ENCODE measurements at regions not wholly inside any gene's neighbourhood (a gene's known extent, or its start where the extent isn't known, plus 50 kb on each side); places are given as distances from the start of the nearest gene placed in this dataset.

- H3K4me1 ChIP-seq, result no peaks in the 10 kb centered on the region
Measured at GRCh38 chr6:68052234-68052633, 582.8 kb upstream of the ADGRB3 start.

DNA sequence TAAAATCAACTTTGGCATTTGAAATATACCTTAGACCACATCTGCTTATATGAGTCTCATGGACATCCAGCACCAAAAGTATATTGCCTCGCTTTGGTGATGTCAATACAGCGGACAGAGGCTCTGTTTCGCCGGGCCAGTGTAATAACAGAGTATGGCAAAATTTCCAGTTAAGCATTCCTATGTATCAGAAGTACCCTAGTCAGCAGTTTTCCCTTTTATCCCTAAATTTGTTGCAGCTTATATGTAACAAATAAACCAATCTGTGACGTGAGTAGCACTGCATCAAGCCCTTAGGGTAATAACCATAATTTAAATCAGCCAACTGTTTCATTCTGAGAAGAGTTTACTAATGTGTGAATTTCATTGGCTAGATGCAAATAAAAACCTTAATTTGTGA, 585.5 kb upstream of the ADGRB3 start:
- Histone ChIP-seq H3K27me3 (no peaks in the 10 kb centered on the region), H3K4me3 (no peak overlapping the region), H3K9me3 (no peaks in the 10 kb centered on the region), H3K4me1 (no peaks in the 10 kb centered on the region), H3K27ac (no peak overlapping the region), H3K36me3 (no peaks in the 10 kb centered on the region)
- TF ChIP-seq, protein P1, sequence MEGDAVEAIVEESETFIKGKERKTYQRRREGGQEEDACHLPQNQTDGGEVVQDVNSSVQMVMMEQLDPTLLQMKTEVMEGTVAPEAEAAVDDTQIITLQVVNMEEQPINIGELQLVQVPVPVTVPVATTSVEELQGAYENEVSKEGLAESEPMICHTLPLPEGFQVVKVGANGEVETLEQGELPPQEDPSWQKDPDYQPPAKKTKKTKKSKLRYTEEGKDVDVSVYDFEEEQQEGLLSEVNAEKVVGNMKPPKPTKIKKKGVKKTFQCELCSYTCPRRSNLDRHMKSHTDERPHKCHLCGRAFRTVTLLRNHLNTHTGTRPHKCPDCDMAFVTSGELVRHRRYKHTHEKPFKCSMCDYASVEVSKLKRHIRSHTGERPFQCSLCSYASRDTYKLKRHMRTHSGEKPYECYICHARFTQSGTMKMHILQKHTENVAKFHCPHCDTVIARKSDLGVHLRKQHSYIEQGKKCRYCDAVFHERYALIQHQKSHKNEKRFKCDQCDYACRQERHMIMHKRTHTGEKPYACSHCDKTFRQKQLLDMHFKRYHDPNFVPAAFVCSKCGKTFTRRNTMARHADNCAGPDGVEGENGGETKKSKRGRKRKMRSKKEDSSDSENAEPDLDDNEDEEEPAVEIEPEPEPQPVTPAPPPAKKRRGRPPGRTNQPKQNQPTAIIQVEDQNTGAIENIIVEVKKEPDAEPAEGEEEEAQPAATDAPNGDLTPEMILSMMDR (IDR thresholded peaks at IDR 0.05), result no peak
- no peak for DNase-seq (ENCODE audit: low spot score)

More at GRCh38 chr6:68052234-68052633, 582.8 kb upstream of the ADGRB3 start:
- no peak for DNase-seq (ENCODE audit: low spot score)
- TF ChIP-seq, protein P1 (IDR thresholded peaks at IDR 0.05), result no peak
- Histone ChIP-seq H3K4me3 (no peak overlapping the region), H3K9me3 (no peaks in the 10 kb centered on the region), H3K27me3 (no peaks in the 10 kb centered on the region), H3K36me3 (no peaks in the 10 kb centered on the region), H3K27ac (no peak overlapping the region)

DNA sequence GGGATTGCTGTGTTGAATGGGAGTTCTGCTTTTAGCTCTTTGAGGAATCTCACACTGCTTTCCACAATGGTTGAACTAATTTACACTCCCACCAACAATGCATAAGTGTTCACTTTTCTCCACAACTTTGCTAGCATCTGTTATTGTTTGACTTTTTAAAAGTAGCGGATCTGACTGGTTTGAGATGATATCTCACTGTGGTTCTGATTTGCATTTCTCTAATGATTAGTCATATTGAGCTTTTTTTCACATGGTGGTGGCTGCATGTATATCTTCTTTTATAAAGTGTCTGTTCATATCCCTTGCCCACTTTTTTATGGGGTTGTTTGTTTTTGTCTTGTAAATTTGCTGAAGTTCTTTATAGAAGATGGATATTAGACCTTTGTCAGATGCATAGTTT, 588.3 kb upstream of the ADGRB3 start:
- TF ChIP-seq, protein P1 (IDR thresholded peaks at IDR 0.05), result no peak
- Histone ChIP-seq H3K4me1 (no peaks in the 10 kb centered on the region), H3K4me3 (no peak overlapping the region), H3K27me3 (no peaks in the 10 kb centered on the region), H3K36me3 (no peaks in the 10 kb centered on the region), H3K9me3 (no peaks in the 10 kb centered on the region), H3K27ac (no peak overlapping the region)
- no peak for DNase-seq (ENCODE audit: low spot score)

DNA sequence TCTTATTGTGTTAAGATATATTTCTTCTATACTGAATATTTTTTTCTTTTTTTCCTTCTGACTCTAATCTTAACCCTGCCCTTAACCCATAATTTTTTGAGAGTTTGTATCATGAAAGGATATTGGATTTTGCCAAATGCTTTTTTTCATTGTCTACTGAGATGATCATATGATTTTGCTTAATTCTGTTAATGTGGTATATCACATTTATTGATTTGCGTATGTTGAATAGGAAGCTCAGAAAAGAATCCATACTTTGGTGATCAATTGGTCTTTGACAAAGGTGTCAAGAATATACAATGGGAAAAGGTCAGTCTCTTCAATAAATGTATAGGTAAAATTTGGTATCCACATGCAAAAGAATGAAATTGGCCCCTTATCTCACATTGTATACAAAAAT, 588.8 kb upstream of the ADGRB3 start:
- TF ChIP-seq, protein P1 (IDR thresholded peaks at IDR 0.05), result no peak
- DNase-seq (ENCODE audit: low spot score), result no peak
- Histone ChIP-seq H3K27ac (no peak overlapping the region), H3K27me3 (no peaks in the 10 kb centered on the region), H3K4me1 (no peaks in the 10 kb centered on the region), H3K36me3 (no peaks in the 10 kb centered on the region), H3K4me3 (no peak overlapping the region), H3K9me3 (no peaks in the 10 kb centered on the region)

DNA sequence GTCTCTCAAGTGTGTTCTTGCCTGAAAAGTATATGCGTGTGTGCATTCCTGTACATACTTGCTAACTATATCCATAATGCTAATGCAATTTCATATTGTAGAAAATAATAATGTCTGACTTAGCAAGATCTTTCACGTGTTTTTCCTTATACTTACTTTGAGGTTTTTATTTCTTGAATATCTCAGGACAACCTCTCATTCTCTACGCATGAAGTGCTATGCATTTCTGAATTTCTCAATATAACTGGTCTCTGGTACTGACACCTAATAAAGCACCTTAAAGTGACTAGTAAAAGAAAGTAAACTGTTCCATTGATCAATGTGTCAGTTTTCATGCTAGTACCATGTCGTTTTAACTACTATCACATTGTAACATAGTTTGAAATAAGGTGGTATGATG, 589.9 kb upstream of the ADGRB3 start:
- Histone ChIP-seq H3K36me3 (no peaks in the 10 kb centered on the region), H3K4me1 (no peaks in the 10 kb centered on the region), H3K27me3 (no peaks in the 10 kb centered on the region), H3K4me3 (no peak overlapping the region), H3K27ac (no peak overlapping the region), H3K9me3 (no peaks in the 10 kb centered on the region)
- TF ChIP-seq, protein P1 (IDR thresholded peaks at IDR 0.05), result no peak
- DNase-seq (ENCODE audit: low spot score), result no peak

GRCh38 chr6:68044264-68044663, 590.8 kb upstream of the ADGRB3 start:
- TF ChIP-seq, protein P1 (IDR thresholded peaks at IDR 0.05), result no peak
- Histone ChIP-seq H3K27me3 (no peaks in the 10 kb centered on the region), H3K4me3 (no peak overlapping the region), H3K27ac (no peak overlapping the region), H3K36me3 (no peaks in the 10 kb centered on the region), H3K9me3 (no peaks in the 10 kb centered on the region), H3K4me1 (no peaks in the 10 kb centered on the region)
- DNase-seq (ENCODE audit: low spot score), result no peak

All from right atrium auricular region (tissue), 2 donors.